CD4-positive, alpha-beta T cell (primary cell): ENCODE measurements at regions not wholly inside any gene's neighbourhood (a gene's known extent, or its start where the extent isn't known, plus 50 kb on each side); places are given as distances from the start of the nearest gene placed in this dataset.

Experiments
- ATAC-seq: fragments of 200-7000 bp; cut with Tn5 transposase; one replicate; pipeline ENCODE4 v1.10.0; 2022; ENCODE audit warnings: mild to moderate bottlenecking; ENCODE audit not compliant: poor library complexity
- CTCF ChIA-PET: fragments of 350-600 bp; sonication (Branson Sonifier 250); formaldehyde crosslinking; loops from one replicate; lab custom pipeline; 2021; ENCODE audit warnings: antibody characterized with exemption, inconsistent platforms; lab: Charles Lee
- POLR2A ChIA-PET: fragments of 350-600 bp; sonication (Branson Sonifier 250); formaldehyde crosslinking; loops from one replicate; lab custom pipeline; 2021; ENCODE audit warnings: antibody characterized with exemption, inconsistent platforms; lab: Charles Lee
- DNase-seq, 14 experiments: peaks; one replicate each; pipeline ENCODE4 v3.0.0-alpha.2; 2013 to 2020; ENCODE audit warnings: mixed read lengths in 2 of 14
- H3K27ac ChIP-seq, 2 donors: one replicate each; pipeline versions ENCODE4 v1.5.1 to v1.7.0; 2013; ENCODE audit warnings: low read length in 2 of 2, low read depth in 1 of 2, mild to moderate bottlenecking in 1 of 2
- H3K27me3 ChIP-seq, 2 experiments: 1 replicate in 1 of 2; 2 replicates in 1 of 2; pipeline versions ENCODE4 v1.6.1 to v1.7.0; 2013; ENCODE audit warnings: low read length in 2 of 2, control low read depth in 1 of 2, mild to moderate bottlenecking in 1 of 2, moderate library complexity in 1 of 2; ENCODE audit not compliant: insufficient read depth in 2 of 2, control insufficient read depth in 1 of 2
- H3K36me3 ChIP-seq: one replicate; pipeline ENCODE4 v1.6.1; 2013; ENCODE audit warnings: low read length, control low read depth; ENCODE audit not compliant: insufficient read depth
- H3K4me1 ChIP-seq: one replicate; pipeline ENCODE4 v1.6.1; 2013; ENCODE audit warnings: low read length, control low read depth; ENCODE audit not compliant: insufficient read depth
- H3K4me3 ChIP-seq: one replicate; pipeline ENCODE4 v1.5.1; 2013; ENCODE audit warnings: mild to moderate bottlenecking, low read length, moderate library complexity
- H3K9me3 ChIP-seq, 2 experiments: 1 replicate in 1 of 2; 2 replicates in 1 of 2; pipeline versions ENCODE4 v1.6.1 to v1.7.0; 2013; ENCODE audit warnings: low read length in 2 of 2, mild to moderate bottlenecking in 2 of 2, control low read depth in 1 of 2, moderate library complexity in 1 of 2; ENCODE audit not compliant: control insufficient read depth in 1 of 2, insufficient read depth in 1 of 2
- H3K27ac Mint-ChIP-seq: one replicate; pipeline ENCODE4 v1.8.0; 2020; ENCODE audit warnings: mixed read lengths
- H3K27me3 Mint-ChIP-seq: one replicate; pipeline ENCODE4 v1.8.0; 2021; ENCODE audit warnings: mixed read lengths
- H3K36me3 Mint-ChIP-seq: one replicate; pipeline ENCODE4 v1.8.0; 2021; ENCODE audit warnings: low read depth, mixed read lengths
- H3K4me1 Mint-ChIP-seq: one replicate; pipeline ENCODE4 v1.8.0; 2021; ENCODE audit warnings: low read depth, mixed read lengths
- H3K4me3 Mint-ChIP-seq: one replicate; pipeline ENCODE4 v1.8.0; 2020; ENCODE audit warnings: mild to moderate bottlenecking, mixed read lengths
- H3K9me3 Mint-ChIP-seq: one replicate; pipeline ENCODE4 v1.8.0; 2020; ENCODE audit warnings: mixed read lengths
- intact Hi-C, 2 experiments: fragments of 100-400 bp; cut with DNase I in 1 of 2; cut with micrococcal nuclease in 1 of 2; formaldehyde crosslinking; loops; one replicate each; pipeline versions ENCODE4 v1.15.1 to v1.9.0; 2023 to 2025; cut with DNase I, micrococcal nuclease
- TF ChIP-seq, protein P1 (sequence below): fragments of 200-600 bp; IDR thresholded peaks from one replicate; pipeline ENCODE4 v1.8.0; 2022; ENCODE audit warnings: antibody characterized with exemption, mild to moderate bottlenecking

DNA sequence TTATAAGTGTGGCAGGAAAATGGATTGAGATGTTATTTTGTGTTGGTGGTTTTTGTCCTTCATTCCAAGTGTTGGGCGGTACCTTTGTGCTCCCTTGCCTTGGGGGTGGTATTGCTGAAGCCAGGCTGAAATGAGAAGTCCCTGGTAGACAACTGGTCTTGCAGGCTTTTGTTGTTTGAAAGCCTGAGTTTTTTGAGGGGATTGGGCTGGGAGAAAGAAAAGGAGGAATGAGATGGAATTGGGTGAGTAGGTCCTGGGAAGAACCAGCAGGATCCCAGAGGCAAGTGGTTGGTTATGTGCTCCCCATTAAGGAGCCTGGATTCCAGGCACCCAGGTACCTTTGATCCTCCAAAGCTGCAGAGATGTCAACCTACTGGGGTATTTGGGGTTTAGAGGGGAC, 93.7 kb upstream of the SLC2A1 start:
- DNase-seq (no peak), ATAC-seq (no peak)
- H3K36me3 ChIP-seq, result no peaks in the 10 kb centered on the region
- ChIA-PET POLR2A (no interaction called here), CTCF (interaction anchor here (2.1 kb wide), 1 partner anchor 130 kb away, joined by 5 read pairs; no protein-coding TSS in a partner anchor)
- intact Hi-C loops, result no loop called here
- no peak overlapping the region for H3K4me3 ChIP-seq
- no peaks in the 10 kb centered on the region for H3K27me3 Mint-ChIP-seq
- TF ChIP-seq, protein P1, sequence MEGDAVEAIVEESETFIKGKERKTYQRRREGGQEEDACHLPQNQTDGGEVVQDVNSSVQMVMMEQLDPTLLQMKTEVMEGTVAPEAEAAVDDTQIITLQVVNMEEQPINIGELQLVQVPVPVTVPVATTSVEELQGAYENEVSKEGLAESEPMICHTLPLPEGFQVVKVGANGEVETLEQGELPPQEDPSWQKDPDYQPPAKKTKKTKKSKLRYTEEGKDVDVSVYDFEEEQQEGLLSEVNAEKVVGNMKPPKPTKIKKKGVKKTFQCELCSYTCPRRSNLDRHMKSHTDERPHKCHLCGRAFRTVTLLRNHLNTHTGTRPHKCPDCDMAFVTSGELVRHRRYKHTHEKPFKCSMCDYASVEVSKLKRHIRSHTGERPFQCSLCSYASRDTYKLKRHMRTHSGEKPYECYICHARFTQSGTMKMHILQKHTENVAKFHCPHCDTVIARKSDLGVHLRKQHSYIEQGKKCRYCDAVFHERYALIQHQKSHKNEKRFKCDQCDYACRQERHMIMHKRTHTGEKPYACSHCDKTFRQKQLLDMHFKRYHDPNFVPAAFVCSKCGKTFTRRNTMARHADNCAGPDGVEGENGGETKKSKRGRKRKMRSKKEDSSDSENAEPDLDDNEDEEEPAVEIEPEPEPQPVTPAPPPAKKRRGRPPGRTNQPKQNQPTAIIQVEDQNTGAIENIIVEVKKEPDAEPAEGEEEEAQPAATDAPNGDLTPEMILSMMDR, result no peak
- no peak overlapping the region for H3K4me3 Mint-ChIP-seq
- no peak overlapping the region for H3K27ac ChIP-seq
- H3K9me3 Mint-ChIP-seq, result no peaks in the 10 kb centered on the region
- H3K27ac Mint-ChIP-seq, result no peak overlapping the region
- H3K4me1 ChIP-seq, result no peaks in the 10 kb centered on the region
- H3K4me1 Mint-ChIP-seq, result no peaks in the 10 kb centered on the region
- H3K36me3 Mint-ChIP-seq, result no peaks in the 10 kb centered on the region
- H3K9me3 ChIP-seq, result no peaks in the 10 kb centered on the region
- H3K27me3 ChIP-seq, result no peaks in the 10 kb centered on the region

DNA sequence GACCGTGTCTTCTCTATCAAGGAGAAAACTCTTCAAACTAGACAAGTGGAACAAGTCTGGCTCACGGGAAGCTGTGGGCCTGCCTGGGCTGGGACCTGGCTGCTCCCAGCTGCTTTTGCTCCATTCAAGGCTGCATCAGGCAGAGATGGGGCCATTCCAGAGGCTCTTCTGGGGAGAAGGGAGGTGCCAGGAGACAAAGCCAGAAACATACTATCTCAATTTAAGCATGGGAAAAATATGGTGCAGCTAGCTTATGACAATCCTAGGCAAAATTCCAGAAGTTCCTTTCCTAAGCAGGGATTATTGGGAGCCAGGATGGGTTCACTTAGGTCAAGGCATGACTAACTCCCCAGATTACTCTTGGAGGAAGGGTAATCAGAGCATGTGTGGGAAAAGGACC, 90.8 kb upstream of the SLC2A1 start:
- H3K36me3 Mint-ChIP-seq, result no peaks in the 10 kb centered on the region
- intact Hi-C loops, result no loop called here
- Histone ChIP-seq H3K4me1 (no peaks in the 10 kb centered on the region), H3K27ac (no peak overlapping the region), H3K9me3 (no peaks in the 10 kb centered on the region), H3K36me3 (no peaks in the 10 kb centered on the region), H3K27me3 (no peaks in the 10 kb centered on the region), H3K4me3 (no peak overlapping the region)
- no peaks in the 10 kb centered on the region for H3K9me3 Mint-ChIP-seq
- H3K27me3 Mint-ChIP-seq, result no peaks in the 10 kb centered on the region
- H3K27ac Mint-ChIP-seq, result no peak overlapping the region
- ATAC-seq (no peak), DNase-seq (no peak)
- TF ChIP-seq, protein P1, result no peak
- no peaks in the 10 kb centered on the region for H3K4me1 Mint-ChIP-seq
- CTCF ChIA-PET, result no interaction called here
- POLR2A ChIA-PET, result no interaction called here
- H3K4me3 Mint-ChIP-seq, result no peak overlapping the region

DNA sequence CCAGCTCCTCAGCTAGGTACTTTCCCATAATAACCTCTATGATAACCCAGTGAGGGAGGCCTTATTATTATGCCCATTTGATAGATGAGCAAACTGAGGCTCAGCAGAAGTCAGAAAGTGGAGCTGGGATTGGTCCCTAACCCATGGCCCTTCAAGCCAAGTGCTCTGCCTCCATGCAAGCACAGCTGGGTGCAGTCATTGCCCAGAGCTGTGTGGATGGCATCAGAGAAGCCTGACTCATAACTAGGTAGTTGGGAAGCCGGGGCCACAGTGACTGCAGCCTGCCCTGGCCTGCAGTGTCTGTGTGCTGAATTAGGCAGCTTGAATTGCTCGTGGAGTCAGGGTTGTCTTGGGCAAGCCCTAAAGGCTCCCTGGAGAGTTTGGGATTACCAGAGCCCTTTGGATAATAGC, 89.9 kb upstream of the SLC2A1 start:
- Mint-ChIP-seq H3K4me1 (no peaks in the 10 kb centered on the region), H3K9me3 (no peaks in the 10 kb centered on the region), H3K4me3 (no peak overlapping the region), H3K27ac (no peak overlapping the region), H3K36me3 (no peaks in the 10 kb centered on the region), H3K27me3 (no peaks in the 10 kb centered on the region)
- DNase-seq (no peak), ATAC-seq (no peak)
- Histone ChIP-seq H3K27ac (no peak overlapping the region), H3K4me1 (no peaks in the 10 kb centered on the region), H3K27me3 (no peaks in the 10 kb centered on the region), H3K9me3 (no peaks in the 10 kb centered on the region), H3K36me3 (no peaks in the 10 kb centered on the region), H3K4me3 (no peak overlapping the region)
- ChIA-PET CTCF (no interaction called here), POLR2A (no interaction called here)
- TF ChIP-seq, protein P1, result no peak
- intact Hi-C loops, result no loop called here
